ENCODE measurements at regions not wholly inside any gene's neighbourhood (a gene's known extent, or its start where the extent isn't known, plus 50 kb on each side); places are given as distances from the start of the nearest gene placed in this dataset.

DNA sequence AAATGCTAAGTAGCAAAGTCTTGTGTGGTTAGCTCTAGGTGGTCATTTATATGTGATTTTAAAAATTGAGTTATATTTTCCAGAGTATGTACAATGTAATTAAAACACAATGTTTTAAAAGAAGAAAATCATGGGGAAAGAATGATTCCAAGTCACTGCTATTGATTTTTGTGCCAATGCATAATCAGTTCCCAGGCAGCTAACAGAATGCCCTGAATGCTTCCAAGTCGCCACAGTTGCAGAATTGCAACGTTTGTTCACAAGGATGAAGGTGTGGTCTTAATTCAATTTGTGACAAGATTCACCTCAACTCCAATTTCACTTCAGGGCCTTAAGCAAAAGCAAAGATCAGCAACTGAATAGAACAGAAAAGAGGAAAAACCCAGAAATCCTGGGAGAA is 200.4 kb downstream of the SPP2 start:
- H3K4me1 ChIP-seq (ENCODE audit: insufficient read depth, low read length) = peaks cover 2% of the 10 kb centered on the region; the same call in 1 of the 2 replicates
- H2BK12ac ChIP-seq (ENCODE audit: insufficient read length, low read depth, low read length) = no peak overlapping the region
- no peak overlapping the region for H2AK5ac ChIP-seq (ENCODE audit: insufficient read length, low read length)
- H3K18ac ChIP-seq (ENCODE audit: insufficient read length, low read depth, low read length) = no peak overlapping the region
- H3K79me1 ChIP-seq (ENCODE audit: insufficient read depth, low read depth, low read length, poor library complexity, severe bottlenecking) = no peaks in the 10 kb centered on the region
- no peaks in the 10 kb centered on the region for H3K79me2 ChIP-seq (ENCODE audit: insufficient read depth, low read length)
- Mint-ChIP-seq H3K4me1 (peaks cover 7 to 20% of the 10 kb centered on the region in 2 experiments; a peak in 3 of 4 replicates), H3K36me3 (ENCODE audit: insufficient read depth in 1 of 3, low read depth in 3 of 3) (peaks cover 2 to 18% (median 7%) of the 10 kb centered on the region in 3 experiments; a peak in 6 of 7 replicates), H3K27ac (no peak overlapping the region), H3K27me3 (ENCODE audit: low read depth) (peaks cover 6% of the 10 kb centered on the region), H3K4me3 (no peak overlapping the region), H3K9me3 (peaks cover 9 to 17% of the 10 kb centered on the region in 2 experiments; a peak in 4 of 5 replicates)
- no peaks in the 10 kb centered on the region for H3K23me2 ChIP-seq (ENCODE audit: insufficient read length, low read depth, low read length, poor library complexity, severe bottlenecking)
- H3T11ph ChIP-seq (ENCODE audit: low read length) = no peak overlapping the region
- no peak overlapping the region for H3K56ac ChIP-seq (ENCODE audit: insufficient read length, low read depth, low read length)
- DNase-seq = no peak
- H4K8ac ChIP-seq (replicated peaks; ENCODE audit: insufficient read length, low read depth, low read length) = no peak overlapping the region
- no peak overlapping the region for H2AFZ ChIP-seq (ENCODE audit: low read length)
- no peak overlapping the region for H3K23ac ChIP-seq (ENCODE audit: insufficient read length, low read depth, low read length)
- no peaks in the 10 kb centered on the region for H4K20me1 ChIP-seq (ENCODE audit: control insufficient read depth, insufficient read depth, insufficient read length)
- H2BK15ac ChIP-seq (ENCODE audit: low read depth, low read length) = no peak overlapping the region
- no peaks in the 10 kb centered on the region for H3K9me3 ChIP-seq (ENCODE audit: control insufficient read depth, low read depth, low read length)
- no peak overlapping the region for H2BK120ac ChIP-seq (ENCODE audit: low read depth, low read length, poor library complexity, severe bottlenecking)
- WGBS (ENCODE audit: extremely low coverage, insufficient read length, low lambda C conversion rate) = no CpG with 5 or more reads among the region's 2 CpGs
- H3K9ac ChIP-seq (ENCODE audit: extremely low read depth, insufficient read length, low read length) = no peak overlapping the region
- no peak overlapping the region for H2BK5ac ChIP-seq (ENCODE audit: insufficient read length, low read length)
- no peak overlapping the region for H2BK20ac ChIP-seq (ENCODE audit: low read depth, low read length, poor library complexity, severe bottlenecking)
- no peak overlapping the region for H3K4ac ChIP-seq (ENCODE audit: low read depth, low read length)
- TF ChIP-seq, protein P1, sequence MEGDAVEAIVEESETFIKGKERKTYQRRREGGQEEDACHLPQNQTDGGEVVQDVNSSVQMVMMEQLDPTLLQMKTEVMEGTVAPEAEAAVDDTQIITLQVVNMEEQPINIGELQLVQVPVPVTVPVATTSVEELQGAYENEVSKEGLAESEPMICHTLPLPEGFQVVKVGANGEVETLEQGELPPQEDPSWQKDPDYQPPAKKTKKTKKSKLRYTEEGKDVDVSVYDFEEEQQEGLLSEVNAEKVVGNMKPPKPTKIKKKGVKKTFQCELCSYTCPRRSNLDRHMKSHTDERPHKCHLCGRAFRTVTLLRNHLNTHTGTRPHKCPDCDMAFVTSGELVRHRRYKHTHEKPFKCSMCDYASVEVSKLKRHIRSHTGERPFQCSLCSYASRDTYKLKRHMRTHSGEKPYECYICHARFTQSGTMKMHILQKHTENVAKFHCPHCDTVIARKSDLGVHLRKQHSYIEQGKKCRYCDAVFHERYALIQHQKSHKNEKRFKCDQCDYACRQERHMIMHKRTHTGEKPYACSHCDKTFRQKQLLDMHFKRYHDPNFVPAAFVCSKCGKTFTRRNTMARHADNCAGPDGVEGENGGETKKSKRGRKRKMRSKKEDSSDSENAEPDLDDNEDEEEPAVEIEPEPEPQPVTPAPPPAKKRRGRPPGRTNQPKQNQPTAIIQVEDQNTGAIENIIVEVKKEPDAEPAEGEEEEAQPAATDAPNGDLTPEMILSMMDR (conservative IDR thresholded peaks at IDR 0.05) = no peak
- H4K5ac ChIP-seq (ENCODE audit: insufficient read length, low read depth, low read length) = no peak overlapping the region
- H3K14ac ChIP-seq (ENCODE audit: insufficient read depth, low read length) = no peak overlapping the region
- H3K4me2 ChIP-seq (ENCODE audit: insufficient read depth, insufficient read length, low read length) = no peak overlapping the region
- H3K27me3 ChIP-seq (ENCODE audit: insufficient read depth, low read length) = no peaks in the 10 kb centered on the region
- no peak overlapping the region for H4K91ac ChIP-seq (ENCODE audit: insufficient read length, low read depth, low read length)
- H3K27ac ChIP-seq (ENCODE audit: insufficient read length, low read depth, low read length) = no peak overlapping the region

Measured in H9 (cell line).